Stimulated activated CD4-positive, alpha-beta T cell treated with anti-CD3 and anti-CD28 coated beads, Interleukin-2, amount 100 ng/mL, for 48 hours (primary cell): ENCODE measurements at regions not wholly inside any gene's neighbourhood (a gene's known extent, or its start where the extent isn't known, plus 50 kb on each side); places are given as distances from the start of the nearest gene placed in this dataset.

Experiments
- DNase-seq, 2 donors: peaks; one replicate each; pipeline ENCODE4 v3.0.0-alpha.2; 2020

DNA sequence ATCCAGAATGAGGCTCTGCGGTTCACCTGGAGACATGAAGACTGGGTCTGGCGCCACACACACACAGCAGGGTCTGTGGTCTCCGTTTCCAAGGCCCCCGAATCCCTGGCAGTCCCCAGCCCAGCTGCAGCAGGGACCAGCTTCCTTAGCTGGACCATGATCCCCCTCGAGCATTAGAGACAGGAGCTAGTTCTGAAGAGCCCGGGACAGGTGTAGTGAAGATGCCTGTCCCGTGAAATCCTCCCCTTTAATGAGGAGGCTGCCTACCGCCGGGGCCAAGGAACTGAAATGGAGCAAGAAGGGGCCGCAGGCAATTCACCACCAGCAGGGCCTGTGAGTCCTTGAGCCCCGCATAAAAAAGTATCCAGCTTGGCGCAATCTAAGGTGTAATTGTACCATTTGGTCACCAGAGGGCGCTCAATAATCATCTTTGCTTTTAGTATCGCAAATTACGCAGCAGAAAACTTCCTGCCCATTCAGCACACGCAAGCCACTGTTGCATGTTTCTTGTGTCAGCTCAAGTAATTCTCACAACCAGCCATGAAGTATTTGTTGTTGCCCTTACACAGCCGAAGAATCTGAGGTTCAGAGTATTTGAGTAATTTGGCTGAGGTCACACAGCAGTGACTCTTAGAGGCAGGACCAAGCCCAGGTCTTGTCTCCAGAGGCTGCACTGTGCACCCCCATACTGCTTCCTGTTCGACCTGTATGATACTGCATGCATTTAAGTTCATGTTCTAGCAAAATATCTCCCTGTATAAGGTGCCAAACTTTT is 54.3 kb upstream of the PPP2R5C start:
- DNase-seq = peak; percentile 56 to 60

DNA sequence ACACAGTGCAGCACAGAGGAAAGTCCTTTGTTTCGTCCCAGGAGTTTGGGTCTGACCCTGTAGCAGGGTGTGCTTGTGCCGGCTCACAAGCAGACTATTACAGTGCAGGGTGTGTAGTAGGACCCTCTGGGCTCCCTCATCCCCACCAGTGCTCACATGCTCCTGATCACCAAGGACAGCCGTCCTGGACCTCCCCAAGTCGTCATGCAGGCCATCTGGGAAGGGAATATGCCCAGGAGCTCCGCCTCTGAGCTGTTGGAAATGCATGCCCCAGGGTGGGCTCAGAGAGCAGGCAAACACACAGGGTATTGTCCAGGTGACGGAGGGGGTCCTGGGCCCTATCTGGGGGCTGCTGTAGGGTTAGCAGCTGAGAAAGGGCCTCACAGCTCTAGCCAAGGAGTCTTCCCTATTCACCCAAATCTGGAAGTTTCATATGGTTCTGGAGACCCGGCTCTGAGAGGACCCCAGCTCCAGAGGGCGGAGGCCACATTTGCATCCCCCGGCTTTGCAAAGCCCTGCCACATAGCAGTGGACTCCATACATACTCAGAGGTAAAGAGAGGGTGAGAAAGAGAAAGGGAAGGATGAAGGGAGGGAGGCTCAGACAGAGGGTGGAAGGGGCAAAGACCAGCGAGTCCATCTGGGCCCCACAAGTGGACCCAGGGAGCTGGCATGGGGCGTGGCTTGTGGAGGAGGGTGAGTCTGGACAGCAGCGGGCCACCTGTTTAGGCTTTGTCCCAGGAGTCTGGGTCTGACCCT is 53.5 kb upstream of the PPP2R5C start:
- DNase-seq = no peak

DNA sequence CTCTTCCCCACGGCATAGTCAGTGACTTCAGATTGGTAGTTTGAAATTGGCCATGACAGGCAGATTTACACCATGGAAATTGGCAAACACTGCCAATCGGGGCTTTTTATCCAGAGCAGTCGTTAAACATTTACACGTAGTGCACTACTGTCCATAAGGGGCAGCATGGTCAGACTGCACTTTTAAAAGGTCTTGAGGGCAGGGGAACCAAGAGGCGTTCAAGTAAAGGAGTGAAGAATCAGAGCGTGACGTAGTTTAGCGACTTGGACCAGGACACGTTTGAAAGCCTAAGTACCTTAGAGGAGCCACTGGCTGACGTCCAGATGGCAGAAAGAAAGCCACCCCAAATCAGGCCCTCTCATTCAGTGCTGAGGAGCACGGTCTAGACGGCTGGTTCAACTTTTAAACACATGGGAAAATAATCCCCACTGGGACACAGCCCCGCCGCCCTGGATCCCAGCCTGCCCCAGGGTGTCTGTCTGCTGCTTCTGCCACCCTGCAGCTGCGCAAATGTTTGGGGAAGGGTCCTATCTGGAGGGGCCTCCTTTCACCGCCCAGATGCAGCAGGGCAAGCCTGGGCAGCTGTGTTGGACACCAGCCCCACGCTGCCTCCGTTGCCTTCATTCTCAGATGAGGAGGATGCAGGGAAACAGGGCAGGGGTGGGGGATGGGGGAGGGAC is 52.5 kb upstream of the PPP2R5C start:
- no peak for DNase-seq

DNA sequence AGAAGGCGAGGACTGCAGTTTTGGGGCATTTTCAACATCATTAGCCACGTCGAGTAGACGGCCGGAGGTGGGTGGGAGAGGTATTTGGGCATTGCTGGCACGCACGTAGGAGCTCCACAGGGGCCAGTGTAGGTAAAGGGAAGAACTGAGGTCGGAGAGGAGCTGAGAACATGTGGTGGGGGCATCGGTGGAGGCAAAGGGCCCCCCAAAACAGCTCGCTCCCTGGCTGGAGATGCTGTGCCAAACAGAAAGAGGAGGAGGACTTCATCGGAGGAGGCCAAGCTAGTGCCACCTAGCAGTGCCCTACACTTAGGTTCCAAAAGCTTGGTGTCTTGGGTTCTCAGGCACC is 52.0 kb upstream of the PPP2R5C start:
- no peak for DNase-seq

DNA sequence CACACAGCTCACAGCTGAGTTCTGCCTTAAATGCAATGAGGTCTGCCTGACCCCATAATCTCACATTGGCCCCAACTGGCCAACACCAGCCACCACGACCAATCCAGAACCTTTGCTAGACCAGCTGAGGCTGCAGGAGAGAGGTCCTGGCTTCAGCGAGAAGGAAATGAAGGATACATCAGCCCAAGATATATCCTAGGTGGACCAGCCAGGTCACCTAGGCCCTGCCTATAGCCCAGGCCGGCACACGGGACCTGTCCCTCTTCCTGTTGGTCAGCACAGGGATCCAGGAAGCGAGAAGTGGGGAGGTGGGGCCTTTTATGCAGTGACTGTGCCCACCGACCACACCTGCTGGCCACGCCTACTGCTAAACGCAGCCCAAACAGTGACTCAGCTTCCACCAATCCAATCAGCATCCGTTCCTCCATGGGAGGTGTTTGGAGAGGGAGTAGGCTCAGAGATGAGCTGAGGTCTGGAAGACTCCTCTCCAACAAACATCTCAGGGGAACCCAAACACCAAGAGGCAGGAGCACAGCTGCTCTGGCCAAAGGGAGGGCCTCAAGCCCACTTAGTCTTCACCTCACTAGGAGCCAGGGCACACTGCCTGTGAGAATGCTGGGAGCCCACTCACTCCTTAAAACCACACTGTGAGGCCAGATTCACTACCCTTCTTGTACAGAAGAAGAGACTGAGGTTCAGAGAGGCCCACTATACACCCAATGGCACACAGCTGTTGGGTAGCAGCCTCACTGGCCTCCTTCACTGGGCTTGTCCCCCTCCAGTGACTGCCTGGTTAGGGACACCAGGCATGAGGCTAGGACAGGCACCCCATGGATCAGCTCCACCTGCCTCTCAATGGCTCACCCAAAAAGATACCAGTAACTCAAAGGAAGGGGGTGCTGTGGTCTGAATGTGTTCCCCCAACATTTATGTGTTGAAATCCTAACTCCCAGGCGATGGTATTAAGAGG is 51.3 kb upstream of the PPP2R5C start:
- no peak for DNase-seq

DNA sequence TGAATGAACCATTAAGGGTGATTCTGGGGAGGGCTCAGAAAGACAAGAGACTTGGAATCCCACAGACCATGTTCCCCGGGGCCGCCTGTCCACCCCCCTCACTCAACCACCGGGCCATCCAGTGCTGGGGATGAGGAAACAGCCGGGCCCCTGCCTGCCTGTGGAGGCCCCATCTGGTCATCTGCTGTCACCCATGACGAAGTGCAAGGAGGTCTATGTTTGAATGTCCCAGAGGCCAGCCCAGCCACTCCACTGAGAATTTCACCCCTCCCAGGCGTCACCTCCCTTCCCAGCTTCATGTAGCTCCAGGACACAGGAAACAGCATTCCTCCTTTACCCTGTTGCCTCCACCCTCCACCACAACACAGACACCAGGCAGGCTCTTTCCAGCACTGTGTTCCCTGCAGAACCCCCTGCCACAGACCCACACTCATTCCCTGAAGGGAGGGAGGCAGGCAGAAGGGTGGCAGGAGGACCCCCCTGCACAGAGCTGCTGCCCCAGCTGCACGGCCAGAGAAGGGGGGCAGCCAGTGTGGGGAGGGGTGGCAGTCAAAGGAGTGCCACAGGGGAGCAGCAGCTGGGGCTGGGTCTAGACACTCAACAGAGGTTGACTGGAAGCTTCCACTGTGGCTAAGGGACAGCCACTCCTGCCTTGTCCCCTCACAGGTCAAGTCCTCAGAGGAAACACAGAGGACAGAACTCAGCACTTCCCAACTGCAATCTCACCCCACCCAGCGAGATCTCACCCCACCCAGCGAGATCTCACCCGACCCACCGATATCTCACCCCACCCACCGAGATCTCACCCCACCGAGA is 50.3 kb upstream of the PPP2R5C start:
- DNase-seq = no peak
